ENCODE measurements at regions not wholly inside any gene's neighbourhood (a gene's known extent, or its start where the extent isn't known, plus 50 kb on each side); places are given as distances from the start of the nearest gene placed in this dataset.

GRCh38 chr3:18635215-18635614, 210.1 kb upstream of the SATB1 start:
- POLR2A ChIA-PET (ENCODE audit: partially characterized antibody), result no interaction called here
- H3K4ac ChIP-seq (replicated peaks; ENCODE audit: insufficient read length, low read depth, low read length), result no peak overlapping the region
- H2BK5ac ChIP-seq (ENCODE audit: low read depth, low read length), result no peak overlapping the region
- no peak overlapping the region for H2BK20ac ChIP-seq (ENCODE audit: low read length)
- no peak overlapping the region for H4K5ac ChIP-seq (ENCODE audit: insufficient read length, low read depth, low read length)
- no peak overlapping the region for H3K18ac ChIP-seq (ENCODE audit: extremely low read depth, low read length)
- no peaks in the 10 kb centered on the region for H3K9me3 ChIP-seq (ENCODE audit: insufficient read depth in 2 of 2, low read depth in 1 of 2, low read length in 1 of 2)
- H3K79me2 ChIP-seq (ENCODE audit: control insufficient read depth in 1 of 2, insufficient read depth in 2 of 2, low read length in 2 of 2), result no peaks in the 10 kb centered on the region
- CTCF ChIA-PET (ENCODE audit: partially characterized antibody), result no interaction called here
- no peaks in the 10 kb centered on the region for H3K4me1 ChIP-seq (replicated peaks in 1 of 4; ENCODE audit: control insufficient read depth in 3 of 4, insufficient read depth in 4 of 4, low read length in 3 of 4)
- H2BK15ac ChIP-seq (ENCODE audit: low read length), result no peak overlapping the region
- no peak overlapping the region for H3K56ac ChIP-seq (replicated peaks; ENCODE audit: insufficient read length, low read depth, low read length)
- DNase-seq (ENCODE audit: low read depth in 1 of 2, low spot score in 2 of 2) (no peak), FAIRE-seq (no peak)
- no peak overlapping the region for H3K9ac ChIP-seq (replicated peaks in 1 of 4; ENCODE audit: extremely low read depth in 1 of 4, low read depth in 3 of 4, low read length in 3 of 4)
- no peak overlapping the region for H4K91ac ChIP-seq (replicated peaks; ENCODE audit: insufficient read length, low read length)
- H3K23me2 ChIP-seq (ENCODE audit: low read depth, low read length), result no peaks in the 10 kb centered on the region
- no peak overlapping the region for H2BK120ac ChIP-seq (replicated peaks; ENCODE audit: low read depth, low read length)
- 79% methylated on average over 3 of the region's 3 CpGs; no CpG with 5 or more reads in 1 of the 2 experiments for WGBS, 2 experiments (ENCODE audit: extremely low coverage in 1 of 2, insufficient coverage in 1 of 2, insufficient read length in 1 of 2, insufficient replicate concordance in 2 of 2, low coverage in 1 of 2, low lambda C conversion rate in 2 of 2, missing lambda C conversion rate in 1 of 2)
- no peak overlapping the region for H3K23ac ChIP-seq (ENCODE audit: insufficient read length)
- no peaks in the 10 kb centered on the region for H3K27me3 ChIP-seq (replicated peaks in 1 of 4; ENCODE audit: control insufficient read depth in 3 of 4, extremely low read depth in 1 of 4, insufficient read depth in 3 of 4, low read length in 3 of 4)
- H2BK12ac ChIP-seq (ENCODE audit: low read depth, low read length), result no peak overlapping the region
- H4K20me1 ChIP-seq (replicated peaks in 1 of 2; ENCODE audit: control insufficient read depth in 1 of 2, insufficient read depth in 2 of 2, low read length in 2 of 2), result no peaks in the 10 kb centered on the region
- no peak overlapping the region for H3K27ac ChIP-seq (ENCODE audit: low read depth, low read length)
- no peak overlapping the region for H3K4me2 ChIP-seq (ENCODE audit: insufficient read depth in 1 of 2, low read depth in 2 of 2, low read length in 2 of 2)
- H4K8ac ChIP-seq (ENCODE audit: extremely low read depth, insufficient read depth, low read length), result no peak overlapping the region
- no peaks in the 10 kb centered on the region for H3K79me1 ChIP-seq (ENCODE audit: low read depth, low read length)
- no peaks in the 10 kb centered on the region for H3K36me3 ChIP-seq (ENCODE audit: control insufficient read depth in 2 of 4, insufficient read depth in 4 of 4, low read length in 3 of 4)
- H2AFZ ChIP-seq (ENCODE audit: low read length), result no peak overlapping the region; the same call in 1 of the 2 replicates
- no peak overlapping the region for H3K14ac ChIP-seq (ENCODE audit: insufficient read length)
- H2AK5ac ChIP-seq (ENCODE audit: low read depth, low read length), result no peak overlapping the region
- no peak overlapping the region for H3K4me3 ChIP-seq (ENCODE audit: extremely low read depth in 1 of 4, insufficient read depth in 2 of 4, low read depth in 3 of 4, low read length in 4 of 4)
- TF ChIP-seq CHD7 (IDR thresholded peaks at IDR 0.05; ENCODE audit: insufficient replicate concordance, low read length), result no peak

All from H1 (cell line).